MCF 10A (cell line): ENCODE measurements at regions not wholly inside any gene's neighbourhood (a gene's known extent, or its start where the extent isn't known, plus 50 kb on each side); places are given as distances from the start of the nearest gene placed in this dataset.

ENCODE experiments used
- BruUV-seq: library from RNA; stranded (reverse); fragments of 400-500 nt; replicated peaks from 2 replicates; lab custom pipeline; 2021; lab: Mats Ljungman, UMichigan
- CTCF ChIA-PET: fragments of 300-600 bp; sonication (Branson Sonifier 250); formaldehyde crosslinking; extraction: SDS; loops from one replicate; lab custom pipeline; 2021; ENCODE audit warnings: antibody characterized with exemption, inconsistent platforms; lab: Yijun Ruan, JAX
- POLR2A ChIA-PET: fragments of 300-600, 350-650 bp; sonication (Branson Sonifier 250); formaldehyde crosslinking; extraction: SDS; loops from one replicate; lab custom pipeline; 2020; ENCODE audit warnings: antibody characterized with exemption, inconsistent platforms; lab: Yijun Ruan, JAX
- DNase-seq: peaks from one replicate; pipeline ENCODE4 v3.0.0-alpha.2; 2018; ENCODE audit not compliant: unreplicated experiment
- H3K27ac Mint-ChIP-seq: one replicate; pipeline ENCODE4 v1.8.0; 2022; ENCODE audit warnings: mild to moderate bottlenecking, low read depth, mixed read lengths; ENCODE audit not compliant: unreplicated experiment
- H3K27me3 Mint-ChIP-seq: one replicate; pipeline ENCODE4 v1.8.0; 2022; ENCODE audit warnings: mixed read lengths; ENCODE audit not compliant: insufficient read depth, unreplicated experiment
- H3K36me3 Mint-ChIP-seq: one replicate; pipeline ENCODE4 v1.8.0; 2022; ENCODE audit warnings: mild to moderate bottlenecking, moderate library complexity, mixed read lengths; ENCODE audit not compliant: insufficient read depth, unreplicated experiment
- H3K4me1 Mint-ChIP-seq: one replicate; pipeline ENCODE4 v1.8.0; 2022; ENCODE audit warnings: mixed read lengths; ENCODE audit not compliant: insufficient read depth, unreplicated experiment
- H3K4me3 Mint-ChIP-seq: one replicate; pipeline ENCODE4 v1.8.0; 2022; ENCODE audit warnings: mild to moderate bottlenecking, moderate library complexity, mixed read lengths; ENCODE audit not compliant: unreplicated experiment
- H3K9me3 Mint-ChIP-seq: one replicate; pipeline ENCODE4 v1.8.0; 2022; ENCODE audit warnings: mixed read lengths; ENCODE audit not compliant: unreplicated experiment
- CTCF ChIP-seq: fragments of 200-600 bp; IDR thresholded peaks from one replicate; pipeline ENCODE4 v1.8.0; 2022; ENCODE audit warnings: antibody characterized with exemption, mild to moderate bottlenecking; ENCODE audit not compliant: unreplicated experiment
- intact Hi-C: fragments of 100-400 bp; cut with micrococcal nuclease; formaldehyde crosslinking; loops from 2 replicates; pipeline ENCODE4 v1.14.1; 2022

DNA sequence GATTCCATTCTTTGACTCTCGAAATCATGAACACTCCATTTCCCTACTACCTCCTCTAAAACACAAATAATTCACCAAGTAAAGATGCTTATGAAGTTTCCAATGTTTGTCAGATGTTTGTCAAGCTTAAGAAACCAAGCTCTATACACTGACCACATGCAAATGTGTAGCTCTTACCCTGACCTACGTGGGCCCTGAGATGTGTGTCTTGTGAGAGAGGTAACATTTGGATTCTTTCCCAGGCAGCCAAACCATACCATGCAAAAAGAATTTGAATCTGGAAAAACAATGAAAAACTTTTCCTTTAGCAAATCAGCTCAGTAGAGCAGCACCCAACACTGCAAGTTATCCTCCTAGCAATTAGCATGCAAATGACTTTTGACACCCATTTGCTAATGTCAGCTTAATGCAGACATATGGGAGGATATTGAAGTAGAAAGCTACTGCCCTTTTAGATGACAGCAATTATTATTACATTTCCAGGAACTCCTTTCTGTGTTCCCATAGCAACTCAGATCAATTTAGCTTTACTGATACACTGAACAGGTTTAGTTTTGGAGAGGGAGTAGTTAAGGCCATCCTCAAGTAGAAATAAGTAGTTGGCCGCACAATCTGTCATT, 83.2 kb upstream of the RGS4 start:
- no peaks in the 10 kb centered on the region for H3K27me3 Mint-ChIP-seq
- H3K4me3 Mint-ChIP-seq = no peak overlapping the region
- ChIA-PET CTCF (interaction anchor here (0.7 to 1.6 kb wide), 4 partner anchors 12 to 306 kb away, joined by 3 to 4 read pairs (median 3); no protein-coding TSS in a partner anchor), POLR2A (no interaction called here)
- no peak for DNase-seq
- no peaks in the 10 kb centered on the region for H3K9me3 Mint-ChIP-seq
- H3K27ac Mint-ChIP-seq = no peak overlapping the region
- BruUV-seq = no TSS peak
- H3K4me1 Mint-ChIP-seq = no peaks in the 10 kb centered on the region
- H3K36me3 Mint-ChIP-seq = no peaks in the 10 kb centered on the region
- TF ChIP-seq CTCF = no peak
- intact Hi-C loops = no loop called here

GRCh38 chr1:162984699-162985098, 84.5 kb upstream of the RGS4 start:
- no peaks in the 10 kb centered on the region for H3K36me3 Mint-ChIP-seq
- no peaks in the 10 kb centered on the region for H3K27me3 Mint-ChIP-seq
- no peak for TF ChIP-seq CTCF
- no peaks in the 10 kb centered on the region for H3K4me1 Mint-ChIP-seq
- intact Hi-C loops = no loop called here
- CTCF ChIA-PET = interaction anchor here (0.6 to 1.6 kb wide), 2 partner anchors 190 to 315 kb away, joined by 3 to 4 read pairs; no protein-coding TSS in a partner anchor
- DNase-seq = no peak
- H3K9me3 Mint-ChIP-seq = no peaks in the 10 kb centered on the region
- H3K4me3 Mint-ChIP-seq = no peak overlapping the region
- no peak overlapping the region for H3K27ac Mint-ChIP-seq
- no TSS peak for BruUV-seq
- POLR2A ChIA-PET = no interaction called here

- ChIA-PET CTCF (interaction anchor here (0.6 kb wide), 1 partner anchor 370 kb away, joined by 3 read pairs; no protein-coding TSS in a partner anchor), POLR2A (no interaction called here)
- DNase-seq = no peak
- Mint-ChIP-seq H3K27me3 (no peaks in the 10 kb centered on the region), H3K4me1 (no peaks in the 10 kb centered on the region), H3K4me3 (no peak overlapping the region), H3K36me3 (no peaks in the 10 kb centered on the region), H3K9me3 (peaks cover 6% of the 10 kb centered on the region), H3K27ac (no peak overlapping the region)
- no peak for TF ChIP-seq CTCF
- no TSS peak for BruUV-seq
- intact Hi-C loops = no loop called here
These were observed 85.3 kb upstream of the RGS4 start for GRCh38 chr1:162983671-162984425.

- POLR2A ChIA-PET = no interaction called here
- BruUV-seq = no TSS peak
- TF ChIP-seq CTCF = no peak
- no peaks in the 10 kb centered on the region for H3K4me1 Mint-ChIP-seq
- H3K36me3 Mint-ChIP-seq = no peaks in the 10 kb centered on the region
- peaks cover 7% of the 10 kb centered on the region for H3K9me3 Mint-ChIP-seq
- DNase-seq = no peak
- H3K27ac Mint-ChIP-seq = no peak overlapping the region
- H3K27me3 Mint-ChIP-seq = no peaks in the 10 kb centered on the region
- H3K4me3 Mint-ChIP-seq = no peak overlapping the region
- CTCF ChIA-PET = no interaction called here
- intact Hi-C loops = no loop called here
These were observed 86.8 kb upstream of the RGS4 start for GRCh38 chr1:162982364-162982763.
